ENCODE measurements at regions not wholly inside any gene's neighbourhood (a gene's known extent, or its start where the extent isn't known, plus 50 kb on each side); places are given as distances from the start of the nearest gene placed in this dataset.

- DNase-seq (no peak), ATAC-seq (ENCODE audit: low read depth) (no peak)
- ChIA-PET POLR2A (ENCODE audit: unreplicated experiment) (no interaction called here), CTCF (no interaction called here)
- H3K79me1 ChIP-seq (ENCODE audit: low read depth in 1 of 2, low read length in 2 of 2): no peaks in the 10 kb centered on the region
- no peak overlapping the region for H2AK9ac ChIP-seq (replicated peaks; ENCODE audit: low read depth, low read length, poor library complexity)
- H3K27me3 ChIP-seq (ENCODE audit: control insufficient read depth, insufficient read depth, low read length): no peaks in the 10 kb centered on the region
- H3K9me3 ChIP-seq (ENCODE audit: control insufficient read depth, insufficient read depth, low read length): no peaks in the 10 kb centered on the region
- WGBS, 2 experiments (ENCODE audit: extremely low coverage in 2 of 2, insufficient read length in 1 of 2): no CpG with 5 or more reads among the region's 1 CpG
- dilution Hi-C loops (cut with HindIII; ENCODE audit: low sequenced_read_pairs, unreplicated experiment): no loop called here
- no peak overlapping the region for H3K4me3 ChIP-seq (ENCODE audit: insufficient read depth, low read depth, low read length)
- H4K5ac ChIP-seq (ENCODE audit: low read depth, low read length): no peak overlapping the region
- H3K9me1 ChIP-seq (ENCODE audit: insufficient read depth, low read length): no peaks in the 10 kb centered on the region
- H2BK5ac ChIP-seq (ENCODE audit: low read depth, low read length, poor library complexity, severe bottlenecking): no peak overlapping the region
- H2BK120ac ChIP-seq (ENCODE audit: low read depth, low read length): no peak overlapping the region
- H3K4me2 ChIP-seq (ENCODE audit: low read depth, low read length): no peak overlapping the region
- intact Hi-C loops (cut with micrococcal nuclease): no loop called here
- H3K4me1 ChIP-seq (ENCODE audit: control insufficient read depth, insufficient read depth, low read length): no peaks in the 10 kb centered on the region
- H2BK15ac ChIP-seq (ENCODE audit: low read depth, low read length): no peak overlapping the region
- H4K8ac ChIP-seq (ENCODE audit: low read depth in 2 of 2, low read length in 2 of 2): no peak overlapping the region
- H3K14ac ChIP-seq (replicated peaks; ENCODE audit: low read depth, low read length): no peak overlapping the region
- BruUV-seq (replicated peaks): no TSS peak
- no peak overlapping the region for H4K91ac ChIP-seq (ENCODE audit: insufficient read depth, low read depth, low read length)
- no peak overlapping the region for H2BK20ac ChIP-seq (ENCODE audit: low read depth, low read length)
- no peaks in the 10 kb centered on the region for H4K20me1 ChIP-seq (ENCODE audit: insufficient read depth, low read length)
- TF ChIP-seq SMC3 (IDR thresholded peaks at IDR 0.05; ENCODE audit: low read depth, low read length) (no peak), ELK1 (IDR thresholded peaks at IDR 0.05; ENCODE audit: borderline replicate concordance, low read depth, low read length) (no peak), MXI1 (IDR thresholded peaks at IDR 0.05; ENCODE audit: borderline replicate concordance, low read depth, low read length) (no peak), RFX5 (IDR thresholded peaks at IDR 0.05; ENCODE audit: low read depth, low read length) (no peak), USF2 (IDR thresholded peaks at IDR 0.05; ENCODE audit: low read depth, low read length) (no peak), CTCF (conservative IDR thresholded peaks at IDR 0.05; ENCODE audit: low read depth, low read length) (no peak), BHLHE40 (IDR thresholded peaks at IDR 0.05; ENCODE audit: low read depth, low read length) (no peak), CEBPB (IDR thresholded peaks at IDR 0.05; ENCODE audit: low read depth, low read length) (no peak)
- H3K36me3 ChIP-seq (ENCODE audit: control insufficient read depth, insufficient read depth, low read length): no peaks in the 10 kb centered on the region
- H3K27ac ChIP-seq (ENCODE audit: insufficient read depth, low read length): no peak overlapping the region
- H2AK5ac ChIP-seq (ENCODE audit: low read depth, low read length): no peak overlapping the region
- no peak overlapping the region for H2AFZ ChIP-seq (replicated peaks; ENCODE audit: low read length, poor library complexity)
- H3K9ac ChIP-seq (ENCODE audit: low read depth, low read length): no peak overlapping the region
- no peak overlapping the region for H3K18ac ChIP-seq (ENCODE audit: low read depth, low read length)
- no peak overlapping the region for H3K23ac ChIP-seq (ENCODE audit: low read depth, low read length)
- in situ Hi-C loops (cut with MboI; ENCODE audit: low sequenced_read_pairs): no loop called here
- H3K4ac ChIP-seq (ENCODE audit: low read depth, low read length): no peak overlapping the region
- no peak overlapping the region for H3K56ac ChIP-seq (ENCODE audit: extremely low read depth, insufficient read depth, low read length)
These were observed 676.3 kb upstream of the KCND2 start for GRCh38 chr7:119596651-119597050.

All from IMR-90 (cell line).